ENCODE measurements at regions not wholly inside any gene's neighbourhood (a gene's known extent, or its start where the extent isn't known, plus 50 kb on each side); places are given as distances from the start of the nearest gene placed in this dataset.
"Not testable (repeated sequence)": the region's sequence is repeated elsewhere in the genome, so short reads cannot be mapped to it uniquely, and the experiment has no call there.

DNA sequence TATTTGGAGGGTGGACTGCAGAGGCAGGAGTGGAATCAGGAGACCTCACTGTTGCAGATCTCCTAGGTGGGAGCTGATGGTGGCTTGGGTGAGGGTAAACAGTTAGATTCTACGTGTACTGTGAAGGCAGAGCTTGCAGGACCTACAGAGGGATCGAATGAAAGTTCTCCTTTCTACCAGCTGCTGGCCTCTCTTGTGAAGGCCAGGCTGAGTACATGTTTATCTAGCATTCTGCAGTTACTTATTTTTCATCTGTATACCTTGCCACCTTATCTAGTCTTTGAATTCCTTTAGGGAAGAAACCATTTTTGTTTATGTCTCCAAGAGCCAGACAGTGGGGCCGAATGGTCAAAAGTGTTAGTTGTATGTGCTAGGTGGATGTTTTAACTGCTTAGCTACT is 57.6 kb downstream of the PTTG1 start:
- in situ Hi-C loops (cut with HindIII; ENCODE audit: low pct_unique_long_range_greater_than_20kb, low sequenced_read_pairs): no loop called here
- peak; percentile 33 for DNase-seq (ENCODE audit: low read depth, low spot score)

GRCh38 chr5:160479926-160480325 is 58.3 kb downstream of the PTTG1 start:
- peak; percentile 19 for DNase-seq (ENCODE audit: low read depth, low spot score)
- in situ Hi-C loops (cut with HindIII; ENCODE audit: low pct_unique_long_range_greater_than_20kb, low sequenced_read_pairs): no loop called here

GRCh38 chr5:160480652-160481051 is 59.0 kb downstream of the PTTG1 start:
- DNase-seq (ENCODE audit: low read depth, low spot score): peak; percentile 11
- in situ Hi-C loops (cut with HindIII; ENCODE audit: low pct_unique_long_range_greater_than_20kb, low sequenced_read_pairs): no loop called here

GRCh38 chr5:160484678-160485077 is 63.0 kb downstream of the PTTG1 start:
- in situ Hi-C loops (cut with HindIII; ENCODE audit: low pct_unique_long_range_greater_than_20kb, low sequenced_read_pairs): no loop called here
- peak; percentile 35 for DNase-seq (ENCODE audit: low read depth, low spot score)

- DNase-seq (ENCODE audit: low read depth, low spot score): peak; percentile 30
- in situ Hi-C loops (cut with HindIII; ENCODE audit: low pct_unique_long_range_greater_than_20kb, low sequenced_read_pairs): no loop called here
Measured at GRCh38 chr5:160485364-160485969, 63.8 kb downstream of the PTTG1 start.

DNA sequence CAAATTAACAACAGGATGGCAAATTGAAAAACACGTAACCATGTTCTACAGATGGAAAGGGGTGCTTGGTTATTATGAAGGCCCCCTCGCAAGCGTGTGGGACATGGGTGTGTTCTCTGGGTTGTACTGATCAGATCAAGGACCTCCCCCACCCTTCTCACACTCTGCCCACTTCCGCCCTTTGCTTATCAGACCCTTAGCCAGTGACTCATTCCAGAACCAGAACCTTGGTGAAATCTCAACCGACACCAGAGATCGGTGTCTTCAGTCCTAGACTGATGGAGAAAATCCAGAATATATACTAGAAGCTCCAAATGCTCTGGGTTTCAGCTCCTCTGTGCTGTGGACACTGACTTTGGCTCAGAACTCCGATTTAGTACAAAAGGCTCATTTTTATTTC is 64.9 kb downstream of the PTTG1 start:
- no peak for DNase-seq (ENCODE audit: low read depth, low spot score)
- in situ Hi-C loops (cut with HindIII; ENCODE audit: low pct_unique_long_range_greater_than_20kb, low sequenced_read_pairs): no loop called here

- in situ Hi-C loops (cut with HindIII; ENCODE audit: low pct_unique_long_range_greater_than_20kb, low sequenced_read_pairs): no loop called here
- DNase-seq (ENCODE audit: low read depth, low spot score): peak; percentile 40
Measured at GRCh38 chr5:160488394-160489325, 67.0 kb downstream of the PTTG1 start.

DNA sequence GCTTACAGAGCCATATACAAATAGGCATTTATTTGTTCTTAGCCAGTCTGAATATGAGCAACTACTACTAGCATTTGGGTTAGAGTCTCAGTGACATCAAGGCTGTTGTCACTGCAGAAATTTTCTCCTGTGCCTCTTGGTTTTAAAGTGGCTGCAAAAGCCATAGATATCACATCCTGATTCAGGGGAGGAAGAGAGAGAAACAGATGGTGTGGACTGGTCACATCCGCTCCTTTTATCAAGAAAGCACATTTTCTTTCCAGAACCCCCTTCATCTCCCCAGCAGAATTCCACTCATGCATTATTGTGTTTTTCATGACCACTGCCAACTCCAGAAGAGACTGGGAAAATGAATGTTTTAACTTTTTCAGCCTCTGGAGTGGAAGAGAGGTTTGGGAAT is 69.8 kb downstream of the PTTG1 start:
- DNase-seq (ENCODE audit: low read depth, low spot score): no peak
- in situ Hi-C loops (cut with HindIII; ENCODE audit: low pct_unique_long_range_greater_than_20kb, low sequenced_read_pairs): no loop called here

- DNase-seq (ENCODE audit: low read depth, low spot score): no peak
- in situ Hi-C loops (cut with HindIII; ENCODE audit: low pct_unique_long_range_greater_than_20kb, low sequenced_read_pairs): no loop called here
Measured at GRCh38 chr5:160492565-160492964, 70.9 kb downstream of the PTTG1 start.

- in situ Hi-C loops (cut with HindIII; ENCODE audit: low pct_unique_long_range_greater_than_20kb, low sequenced_read_pairs): no loop called here
Measured at GRCh38 chr5:160493806-160494338, 72.2 kb downstream of the PTTG1 start.

DNA sequence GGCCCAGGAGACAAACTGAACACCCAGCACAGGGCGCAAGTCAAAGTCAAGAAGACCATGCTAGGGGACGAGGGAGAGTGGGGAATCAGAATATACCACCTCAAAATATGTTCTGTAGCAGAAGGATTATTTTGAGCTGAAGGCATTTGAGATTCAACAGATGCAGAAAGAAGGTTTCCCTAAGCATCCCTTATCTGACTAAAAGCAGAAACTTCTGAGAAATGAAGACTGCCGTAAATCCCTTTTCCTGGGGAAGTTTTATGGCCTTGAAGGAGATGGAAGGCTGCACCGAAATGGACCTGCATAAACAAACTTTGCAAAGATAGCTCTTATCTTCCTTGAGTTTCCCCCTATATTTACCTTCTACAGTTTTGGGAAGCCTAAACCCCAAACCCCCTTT is 72.8 kb downstream of the PTTG1 start:
- in situ Hi-C loops (cut with HindIII; ENCODE audit: low pct_unique_long_range_greater_than_20kb, low sequenced_read_pairs): no loop called here
- no peak for DNase-seq (ENCODE audit: low read depth, low spot score)

More at GRCh38 chr5:160493806-160494338, 72.2 kb downstream of the PTTG1 start:
- DNase-seq (ENCODE audit: low read depth, low spot score): no peak

GRCh38 chr5:160496334-160496733 is 74.7 kb downstream of the PTTG1 start:
- DNase-seq (ENCODE audit: low read depth, low spot score): no peak
- in situ Hi-C loops (cut with HindIII; ENCODE audit: low pct_unique_long_range_greater_than_20kb, low sequenced_read_pairs): no loop called here

DNA sequence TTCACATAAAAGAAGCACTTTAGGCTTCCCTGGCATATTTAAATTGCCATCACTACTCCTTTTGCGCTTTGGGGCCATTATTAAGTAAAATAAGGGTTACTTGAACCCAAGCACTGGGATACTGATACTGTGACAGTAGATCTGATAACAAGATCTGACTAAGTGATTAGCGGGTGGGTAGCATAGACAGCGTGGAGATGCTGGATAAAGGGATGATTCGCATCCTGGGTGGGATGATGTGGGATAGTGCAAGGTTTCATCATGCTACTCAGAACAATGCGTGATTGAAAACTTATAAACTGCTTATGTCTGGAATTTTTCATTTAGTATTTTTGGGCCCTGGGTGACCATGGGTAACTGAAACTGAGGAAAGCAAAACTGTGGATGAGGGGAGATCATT is 75.1 kb downstream of the PTTG1 start:
- in situ Hi-C loops (cut with HindIII; ENCODE audit: low pct_unique_long_range_greater_than_20kb, low sequenced_read_pairs): no loop called here
- peak; percentile 48 for DNase-seq (ENCODE audit: low read depth, low spot score)

GRCh38 chr5:160497878-160498277 is 76.2 kb downstream of the PTTG1 start:
- in situ Hi-C loops (cut with HindIII; ENCODE audit: low pct_unique_long_range_greater_than_20kb, low sequenced_read_pairs): no loop called here
- no peak for DNase-seq (ENCODE audit: low read depth, low spot score)

- in situ Hi-C loops (cut with HindIII; ENCODE audit: low pct_unique_long_range_greater_than_20kb, low sequenced_read_pairs): not testable (repeated sequence)
Measured at GRCh38 chr5:160498441-160499043, 76.9 kb downstream of the PTTG1 start.

GRCh38 chr5:160500786-160501779 is 79.4 kb downstream of the PTTG1 start:
- in situ Hi-C loops (cut with HindIII; ENCODE audit: low pct_unique_long_range_greater_than_20kb, low sequenced_read_pairs): no loop called here
- DNase-seq (ENCODE audit: low read depth, low spot score): no peak

More at GRCh38 chr5:160498441-160499043, 76.9 kb downstream of the PTTG1 start:
- not testable (repeated sequence) for DNase-seq (ENCODE audit: low read depth, low spot score)

DNA sequence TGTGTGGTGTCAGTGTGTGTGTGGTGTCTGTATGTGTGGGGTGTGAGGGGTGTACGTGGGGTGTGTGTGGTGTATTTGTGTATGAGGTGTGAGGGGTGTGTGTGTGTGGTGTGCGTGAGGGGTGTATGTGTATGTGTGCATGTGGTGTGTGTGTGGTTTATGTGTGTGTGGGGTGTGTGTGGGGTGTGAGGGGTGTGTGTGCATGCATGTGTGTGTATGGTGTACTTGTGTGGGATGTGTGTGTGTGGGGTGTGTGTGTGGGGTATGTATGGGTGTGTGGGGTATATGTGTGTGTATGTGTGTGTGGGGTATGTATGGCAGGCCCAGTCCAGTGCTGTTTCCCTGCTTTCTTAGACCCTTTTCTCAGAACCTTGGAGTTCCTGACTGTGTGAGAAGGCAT is 83.3 kb downstream of the PTTG1 start:
- DNase-seq (ENCODE audit: low read depth, low spot score): no peak
- in situ Hi-C loops (cut with HindIII; ENCODE audit: low pct_unique_long_range_greater_than_20kb, low sequenced_read_pairs): no loop called here

Data from SK-MEL-5 (cell line).